CD4-positive, alpha-beta T cell treated with Interleukin-21 for 1 hour (primary cell): ENCODE measurements at regions not wholly inside any gene's neighbourhood (a gene's known extent, or its start where the extent isn't known, plus 50 kb on each side); places are given as distances from the start of the nearest gene placed in this dataset.
"Not testable (repeated sequence)": the region's sequence is repeated elsewhere in the genome, so short reads cannot be mapped to it uniquely, and the experiment has no call there.

Source experiments
- DNase-seq: peaks from one replicate; pipeline ENCODE4 v3.0.0-alpha.2; 2020

DNA sequence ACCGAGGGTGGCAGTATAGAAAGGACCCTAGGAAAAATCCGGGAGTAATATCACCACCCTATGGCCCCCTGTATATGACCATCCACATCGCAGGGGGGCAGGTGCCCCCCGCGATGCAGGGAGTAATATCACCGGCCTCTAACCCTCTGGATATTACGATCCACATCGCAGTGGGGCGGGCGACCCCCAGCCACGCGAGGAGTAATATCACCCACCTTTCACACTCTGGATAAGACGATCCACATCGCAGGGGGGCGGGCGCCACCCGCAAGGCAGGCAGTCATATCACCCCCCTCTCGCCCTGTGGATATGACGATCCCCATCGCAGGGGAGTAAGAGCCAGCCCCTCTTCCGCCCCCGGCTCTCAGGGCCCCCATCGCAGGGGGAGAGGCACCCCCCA, 76.7 kb upstream of the RUBCNL start:
- DNase-seq = no peak

DNA sequence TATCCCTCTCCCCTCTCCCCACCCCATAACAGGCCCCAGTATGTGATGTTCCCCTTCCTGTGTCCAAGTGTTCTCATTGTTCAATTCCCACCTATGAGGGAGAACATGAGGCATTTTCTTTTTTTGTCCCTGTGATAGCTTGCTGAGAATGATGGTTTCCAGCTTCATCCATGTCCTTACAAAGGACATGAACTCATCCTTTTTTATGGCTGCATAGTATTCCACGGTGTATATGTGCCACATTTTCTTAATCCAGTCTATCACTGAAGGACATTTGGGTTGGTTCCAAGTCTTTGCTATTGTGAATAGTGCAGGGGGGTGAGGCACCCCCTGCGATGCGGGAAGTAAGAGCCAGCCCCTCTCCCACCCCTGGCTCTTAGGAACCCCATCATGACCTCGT, 73.2 kb upstream of the RUBCNL start:
- DNase-seq = not testable (repeated sequence)

GRCh38 chr13:46457255-46457654, 70.2 kb upstream of the RUBCNL start:
- DNase-seq = not testable (repeated sequence)

DNA sequence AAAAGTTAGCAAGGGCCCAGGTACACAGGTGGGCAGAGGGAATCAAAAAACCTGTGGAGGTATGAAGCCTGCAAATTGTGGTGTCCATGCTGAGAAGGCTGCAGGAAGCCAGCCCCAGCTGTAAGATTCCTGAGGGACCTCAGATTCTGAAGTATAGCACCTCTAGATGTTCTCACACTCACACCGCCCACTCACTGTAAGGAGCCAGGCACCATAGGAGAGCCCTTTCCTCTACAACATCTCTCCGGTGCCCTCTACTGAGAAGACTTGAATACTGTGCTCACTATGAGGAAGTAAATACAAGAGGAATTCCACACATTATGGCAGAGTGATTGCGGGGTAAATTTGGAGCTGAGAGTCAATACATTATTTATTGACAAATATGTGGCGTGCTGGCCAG, 68.9 kb upstream of the RUBCNL start:
- DNase-seq = not testable (repeated sequence)

GRCh38 chr13:46451145-46451544, 64.1 kb upstream of the RUBCNL start:
- not testable (repeated sequence) for DNase-seq

DNA sequence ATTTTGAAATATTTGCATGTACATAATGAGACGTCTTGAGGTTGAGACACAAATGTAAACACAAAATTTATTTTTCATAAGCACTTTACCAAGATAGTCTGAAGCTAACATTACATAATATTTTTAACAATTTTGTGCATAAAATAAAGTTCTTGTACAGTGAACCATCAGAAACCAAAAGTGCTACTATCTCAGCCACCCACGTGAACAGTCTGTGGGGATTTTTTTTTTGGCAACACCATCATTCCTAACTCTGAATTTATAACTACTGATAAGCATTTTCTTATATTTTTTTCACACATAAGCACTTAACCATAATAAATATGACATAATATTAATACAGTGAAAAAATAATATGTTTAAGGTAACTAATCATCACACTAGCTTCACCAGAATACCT, 62.9 kb upstream of the RUBCNL start:
- not testable (repeated sequence) for DNase-seq

GRCh38 chr13:46448148-46448547, 61.1 kb upstream of the RUBCNL start:
- DNase-seq = not testable (repeated sequence)

GRCh38 chr13:46437808-46438404, 50.9 kb upstream of the RUBCNL start:
- DNase-seq = not testable (repeated sequence)
